A549 (cell line): ENCODE measurements at regions not wholly inside any gene's neighbourhood (a gene's known extent, or its start where the extent isn't known, plus 50 kb on each side); places are given as distances from the start of the nearest gene placed in this dataset.

Experiments
- ATAC-seq, 2 experiments: fragments of 200-7000 bp in 1 of 2; fragments of >200 bp in 1 of 2; cut with Nextera tagmentation in 1 of 2; cut with Tn5 transposase in 1 of 2; 3 replicates each; pipeline versions ENCODE4 v1.8.0 to v1.9.1; 2018 to 2020; ENCODE audit warnings: mild to moderate bottlenecking in 1 of 2, moderate library complexity in 1 of 2
- CTCF ChIA-PET: fragments of 300-600 bp; sonication (Branson Sonifier 250); formaldehyde crosslinking; extraction: SDS; loops from one replicate; lab custom pipeline; 2021; ENCODE audit warnings: antibody characterized with exemption, inconsistent platforms; lab: Yijun Ruan, JAX
- POLR2A ChIA-PET: fragments of 350-600 bp; formaldehyde crosslinking; extraction: SDS; loops from one replicate; lab custom pipeline; 2021; ENCODE audit warnings: antibody characterized with exemption, inconsistent platforms; lab: Yijun Ruan, JAX
- DNase-seq, 2 experiments: peaks; one replicate each; pipeline versions ENCODE4 v3.0.0 to v3.0.0-alpha.2; 2011 to 2016; ENCODE audit warnings: low read depth in 1 of 2, low spot score in 1 of 2
- FAIRE-seq: peaks from 2 replicates; lab custom pipeline; 2011; peaks lifted over from hg19 to GRCh38; lab: Jason Lieb, UNC
- H3K27ac ChIP-seq, 2 experiments: fragments of >200 bp; sonication (Bioruptor Twin); formaldehyde crosslinking; 3 replicates each; pipeline ENCODE4 v1.5.1; 2016 to 2017
- H3K4me1 ChIP-seq: fragments of >200 bp; sonication (Bioruptor Twin); formaldehyde crosslinking; 3 replicates; pipeline ENCODE4 v1.6.1; 2016
- H3K4me2 ChIP-seq: fragments of >200 bp; sonication (Bioruptor Twin); formaldehyde crosslinking; 3 replicates; pipeline ENCODE4 v1.6.1; 2016
- H3K4me3 ChIP-seq: fragments of >200 bp; sonication (Bioruptor Twin); formaldehyde crosslinking; 3 replicates; pipeline ENCODE4 v1.5.1; 2016
- H3K9me3 ChIP-seq: fragments of >200 bp; sonication (Bioruptor Twin); formaldehyde crosslinking; 3 replicates; pipeline ENCODE4 v1.6.1; 2016
- ATOH8 ChIP-seq: fragments of 250-450 bp; sonication (Bioruptor Pico); IDR thresholded peaks from 2 replicates; pipeline ENCODE4 v1.5.0; 2020; ENCODE audit warnings: low read depth, mild to moderate bottlenecking, moderate library complexity
- BHLHE40 ChIP-seq: IDR thresholded peaks from 2 replicates; pipeline ENCODE4 v1.6.1; 2012; ENCODE audit warnings: low read depth, low read length, inconsistent platforms
- CBX8 ChIP-seq: fragments of 200-600 bp; sonication (generic); IDR thresholded peaks from 2 replicates; pipeline ENCODE4 v1.6.1; 2016
- CEBPB ChIP-seq, 2 experiments: fragments of >200 bp in 1 of 2; sonication (Bioruptor Twin) in 1 of 2; formaldehyde crosslinking in 1 of 2; IDR thresholded peaks; 2 replicates each; pipeline ENCODE4 v1.6.1; 2012 to 2016
- CHD4 ChIP-seq: fragments of 200-600 bp; sonication (generic); IDR thresholded peaks from 2 replicates; pipeline ENCODE4 v1.6.1; 2016; ENCODE audit warnings: antibody characterized with exemption, mild to moderate bottlenecking, borderline replicate concordance
- CTCF ChIP-seq: fragments of >200 bp; sonication (Bioruptor Twin); formaldehyde crosslinking; IDR thresholded peaks from 3 replicates; pipeline ENCODE4 v1.5.1; 2016
- EHF ChIP-seq: fragments of 250-450 bp; sonication (Bioruptor Pico); IDR thresholded peaks from 2 replicates; pipeline ENCODE4 v1.5.0; 2020; ENCODE audit warnings: mild to moderate bottlenecking
- ESRRA ChIP-seq: fragments of 150-350 bp; IDR thresholded peaks from 2 replicates; pipeline ENCODE4 v1.6.1; 2014; ENCODE audit warnings: mild to moderate bottlenecking, low read length, borderline replicate concordance
- GATA3 ChIP-seq: IDR thresholded peaks from 2 replicates; pipeline ENCODE4 v1.6.1; 2012; ENCODE audit warnings: borderline replicate concordance
- HOXA7 ChIP-seq: fragments of 250-450 bp; sonication (Bioruptor Pico); IDR thresholded peaks from 2 replicates; pipeline ENCODE4 v1.5.0; 2020; ENCODE audit warnings: mild to moderate bottlenecking, moderate library complexity
- HOXB13 ChIP-seq: fragments of 250-450 bp; sonication (Bioruptor Pico); IDR thresholded peaks from 2 replicates; pipeline ENCODE4 v1.5.0; 2020; ENCODE audit warnings: low read depth, mild to moderate bottlenecking, moderate library complexity
- JUNB ChIP-seq: fragments of >200 bp; sonication (Bioruptor Twin); formaldehyde crosslinking; IDR thresholded peaks from 2 replicates; pipeline ENCODE4 v1.6.1; 2016
- KDM1A ChIP-seq: fragments of 200-600 bp; sonication (generic); IDR thresholded peaks from 2 replicates; pipeline ENCODE4 v1.6.1; 2016; ENCODE audit warnings: low read depth, mild to moderate bottlenecking
- MAZ ChIP-seq: fragments of 150-350 bp; IDR thresholded peaks from 2 replicates; pipeline ENCODE4 v1.6.1; 2014; ENCODE audit warnings: antibody characterized with exemption, low read depth, low read length, borderline replicate concordance
- MYC ChIP-seq: IDR thresholded peaks from 2 replicates; pipeline ENCODE4 v1.6.1; 2012; ENCODE audit warnings: mild to moderate bottlenecking, inconsistent platforms, low read length, improper control_type of control experiment, borderline replicate concordance
- NPAS2 ChIP-seq: fragments of 250-450 bp; sonication (Bioruptor Pico); IDR thresholded peaks from 2 replicates; pipeline ENCODE4 v1.8.0; 2022; ENCODE audit warnings: mild to moderate bottlenecking, moderate library complexity, borderline replicate concordance
- RAD21 ChIP-seq, 2 experiments: fragments of >200 bp in 1 of 2; sonication (Bioruptor Twin) in 1 of 2; formaldehyde crosslinking in 1 of 2; IDR thresholded peaks in 1 of 2; conservative IDR thresholded peaks in 1 of 2; 2 replicates in 1 of 2; 3 replicates in 1 of 2; pipeline ENCODE4 v1.6.1; 2012 to 2018; ENCODE audit warnings: inconsistent platforms in 1 of 2
- RCOR1 ChIP-seq: fragments of 150-350 bp; IDR thresholded peaks from 2 replicates; pipeline ENCODE4 v1.6.1; 2014; ENCODE audit warnings: antibody characterized with exemption, low read length, low read depth
- RNF2 ChIP-seq: fragments of 200-600 bp; sonication (generic); IDR thresholded peaks from 2 replicates; pipeline ENCODE4 v1.6.1; 2016; ENCODE audit warnings: low read depth, mild to moderate bottlenecking, antibody characterized with exemption, moderate library complexity, borderline replicate concordance
- SREBF2 ChIP-seq: fragments of 450-650 bp; IDR thresholded peaks from 2 replicates; pipeline ENCODE4 v1.6.1; 2014; ENCODE audit warnings: mild to moderate bottlenecking, moderate library complexity
- TP53 ChIP-seq: fragments of 250-450 bp; sonication (Bioruptor Pico); IDR thresholded peaks from 2 replicates; pipeline ENCODE4 v1.5.0; 2021; ENCODE audit warnings: mild to moderate bottlenecking, moderate library complexity
- ZFP36 ChIP-seq: fragments of 450-650 bp; IDR thresholded peaks from 2 replicates; pipeline ENCODE4 v1.6.1; 2014; ENCODE audit warnings: borderline replicate concordance; ENCODE audit not compliant: partially characterized antibody
- WGBS: methylation state at CpG from one replicate; pipeline ENCODE4 v1.1.6; 2017; ENCODE audit errors: missing lambda C conversion rate; 5-methylcytosine and 5-hydroxymethylcytosine counted together
- TF ChIP-seq, protein P1 (sequence below): IDR thresholded peaks from 2 replicates; pipeline ENCODE4 v1.6.1; 2012; ENCODE audit warnings: low read depth, borderline replicate concordance

- DNase-seq (no peak), FAIRE-seq (no peak), ATAC-seq (no peak)
- 31% methylated on average over 2 of the region's 2 CpGs for WGBS
- Histone ChIP-seq H3K9me3 (no peaks in the 10 kb centered on the region), H3K4me2 (no peak overlapping the region), H3K4me1 (no peaks in the 10 kb centered on the region), H3K27ac (no peak overlapping the region), H3K4me3 (no peak overlapping the region)
- ChIA-PET CTCF (no interaction called here), POLR2A (no interaction called here)
- TF ChIP-seq CTCF (no peak), TP53 (no peak), BHLHE40 (no peak), CBX8 (no peak), RNF2 (no peak), MYC (no peak), HOXA7 (no peak), GATA3 (no peak), NPAS2 (no peak), HOXB13 (CRISPR knock-in tag) (no peak), ATOH8 (no peak), ESRRA (no peak), RAD21 (conservative IDR thresholded peaks at IDR 0.05 in 1 of 2, IDR thresholded peaks at IDR 0.05 in 1 of 2) (no peak), ZFP36 (no peak), MAZ (no peak), RCOR1 (no peak), CHD4 (no peak), EHF (CRISPR knock-in tag) (no peak), SREBF2 (no peak)
- TF ChIP-seq, protein P1, sequence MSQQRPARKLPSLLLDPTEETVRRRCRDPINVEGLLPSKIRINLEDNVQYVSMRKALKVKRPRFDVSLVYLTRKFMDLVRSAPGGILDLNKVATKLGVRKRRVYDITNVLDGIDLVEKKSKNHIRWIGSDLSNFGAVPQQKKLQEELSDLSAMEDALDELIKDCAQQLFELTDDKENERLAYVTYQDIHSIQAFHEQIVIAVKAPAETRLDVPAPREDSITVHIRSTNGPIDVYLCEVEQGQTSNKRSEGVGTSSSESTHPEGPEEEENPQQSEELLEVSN: no peak
Measured at GRCh38 chr21:28580585-28580984, 412.1 kb downstream of the LTN1 start.

GRCh38 chr21:28579986-28580550 is 412.6 kb downstream of the LTN1 start:
- H3K27ac ChIP-seq: no peak overlapping the region
- TF ChIP-seq KDM1A (no peak), RNF2 (no peak), JUNB (no peak), CEBPB (IDR thresholded peaks at IDR 0.05) (no peak), ZFP36 (no peak)
- H3K4me3 ChIP-seq: no peak overlapping the region
- POLR2A ChIA-PET: interaction anchor here (0.5 kb wide), 1 partner anchor 305 kb away, joined by 3 read pairs; no protein-coding TSS in a partner anchor
- no peaks in the 10 kb centered on the region for H3K4me1 ChIP-seq
- H3K9me3 ChIP-seq: no peaks in the 10 kb centered on the region
- DNase-seq (no peak), ATAC-seq (no peak), FAIRE-seq (no peak)
- WGBS: 39% methylated on average over 4 of the region's 4 CpGs
- CTCF ChIA-PET: no interaction called here
- no peak overlapping the region for H3K4me2 ChIP-seq
